ENCODE measurements at regions not wholly inside any gene's neighbourhood (a gene's known extent, or its start where the extent isn't known, plus 50 kb on each side); places are given as distances from the start of the nearest gene placed in this dataset.
"Not testable (repeated sequence)": the region's sequence is repeated elsewhere in the genome, so short reads cannot be mapped to it uniquely, and the experiment has no call there.

DNA sequence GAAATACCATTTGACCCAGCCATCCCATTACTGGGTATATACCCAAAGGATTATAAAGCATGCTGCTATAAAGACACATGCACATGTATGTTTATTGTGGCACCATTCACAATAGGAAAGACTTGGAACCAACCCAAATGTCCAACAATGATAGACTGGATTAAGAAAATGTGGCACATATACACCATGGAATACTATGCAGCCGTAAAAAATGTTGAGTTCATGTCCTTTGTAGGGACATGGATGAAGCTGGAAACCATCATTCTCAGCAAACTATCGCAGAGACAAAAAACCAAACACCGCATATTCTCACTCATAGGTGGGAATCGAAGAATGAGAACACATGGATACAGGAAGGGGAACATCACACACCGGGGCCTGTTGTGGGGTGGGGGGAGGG, 111.5 kb downstream of the TPBG start:
- TF ChIP-seq, protein P1, sequence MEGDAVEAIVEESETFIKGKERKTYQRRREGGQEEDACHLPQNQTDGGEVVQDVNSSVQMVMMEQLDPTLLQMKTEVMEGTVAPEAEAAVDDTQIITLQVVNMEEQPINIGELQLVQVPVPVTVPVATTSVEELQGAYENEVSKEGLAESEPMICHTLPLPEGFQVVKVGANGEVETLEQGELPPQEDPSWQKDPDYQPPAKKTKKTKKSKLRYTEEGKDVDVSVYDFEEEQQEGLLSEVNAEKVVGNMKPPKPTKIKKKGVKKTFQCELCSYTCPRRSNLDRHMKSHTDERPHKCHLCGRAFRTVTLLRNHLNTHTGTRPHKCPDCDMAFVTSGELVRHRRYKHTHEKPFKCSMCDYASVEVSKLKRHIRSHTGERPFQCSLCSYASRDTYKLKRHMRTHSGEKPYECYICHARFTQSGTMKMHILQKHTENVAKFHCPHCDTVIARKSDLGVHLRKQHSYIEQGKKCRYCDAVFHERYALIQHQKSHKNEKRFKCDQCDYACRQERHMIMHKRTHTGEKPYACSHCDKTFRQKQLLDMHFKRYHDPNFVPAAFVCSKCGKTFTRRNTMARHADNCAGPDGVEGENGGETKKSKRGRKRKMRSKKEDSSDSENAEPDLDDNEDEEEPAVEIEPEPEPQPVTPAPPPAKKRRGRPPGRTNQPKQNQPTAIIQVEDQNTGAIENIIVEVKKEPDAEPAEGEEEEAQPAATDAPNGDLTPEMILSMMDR (conservative IDR thresholded peaks at IDR 0.05 in 1 of 2, IDR thresholded peaks at IDR 0.05 in 1 of 2; ENCODE audit: extremely low read depth in 1 of 2, insufficient read depth in 1 of 2, low read depth in 1 of 2, low read length in 2 of 2) = not testable (repeated sequence)
- TF ChIP-seq EZH2 (IDR thresholded peaks at IDR 0.05; ENCODE audit: borderline replicate concordance, low read length) = not testable (repeated sequence)
